GM21723 (cell line): ENCODE measurements at regions not wholly inside any gene's neighbourhood (a gene's known extent, or its start where the extent isn't known, plus 50 kb on each side); places are given as distances from the start of the nearest gene placed in this dataset.

Source experiments
- ATAC-seq: cut with Tn5 transposase; IDR thresholded peaks from one replicate; pipeline ENCODE4 v1.9.1; 2021; ENCODE audit warnings: mild to moderate bottlenecking, moderate library complexity; ENCODE audit not compliant: unreplicated experiment

DNA sequence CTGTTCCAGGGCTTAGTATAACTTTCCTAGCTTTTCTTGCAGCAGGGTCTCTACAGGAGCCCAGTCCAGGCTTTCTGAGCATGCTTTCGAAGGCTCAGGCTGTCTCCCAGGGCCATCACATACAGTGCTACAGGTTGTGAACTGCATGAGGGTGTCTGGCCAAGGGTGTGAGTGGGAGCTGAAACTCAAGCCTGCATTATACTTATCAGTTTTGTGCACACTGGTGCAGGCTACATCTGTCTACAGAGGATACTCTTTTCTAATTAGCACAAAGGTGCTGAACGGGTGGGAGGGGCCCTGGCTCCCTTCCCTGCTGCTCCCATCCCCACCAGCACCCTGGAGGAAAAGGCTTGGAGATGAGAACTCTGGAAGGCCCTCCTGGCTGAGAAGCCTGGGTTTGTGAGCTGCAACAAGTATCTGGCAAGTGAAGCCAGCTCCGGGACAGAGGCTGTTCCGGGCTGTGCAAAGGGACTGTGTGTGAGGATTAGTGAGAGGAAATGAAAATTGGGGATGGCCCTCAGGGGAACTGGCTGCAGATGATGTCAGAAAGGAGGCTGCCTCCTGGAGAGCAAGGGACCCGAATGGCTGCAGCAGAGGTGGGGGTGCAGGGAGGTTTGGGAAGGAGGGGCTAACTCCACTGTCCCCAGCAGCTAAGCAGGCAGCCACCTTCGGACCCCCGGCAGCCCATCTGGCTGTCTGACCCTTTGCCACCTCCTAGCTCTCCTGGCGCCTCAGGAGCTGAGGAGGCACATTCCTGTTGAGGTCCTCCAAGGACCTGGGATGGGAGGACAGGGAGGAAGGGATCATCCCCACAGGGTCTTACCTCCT, 68.5 kb downstream of the EFNB1 start:
- no peak for ATAC-seq

DNA sequence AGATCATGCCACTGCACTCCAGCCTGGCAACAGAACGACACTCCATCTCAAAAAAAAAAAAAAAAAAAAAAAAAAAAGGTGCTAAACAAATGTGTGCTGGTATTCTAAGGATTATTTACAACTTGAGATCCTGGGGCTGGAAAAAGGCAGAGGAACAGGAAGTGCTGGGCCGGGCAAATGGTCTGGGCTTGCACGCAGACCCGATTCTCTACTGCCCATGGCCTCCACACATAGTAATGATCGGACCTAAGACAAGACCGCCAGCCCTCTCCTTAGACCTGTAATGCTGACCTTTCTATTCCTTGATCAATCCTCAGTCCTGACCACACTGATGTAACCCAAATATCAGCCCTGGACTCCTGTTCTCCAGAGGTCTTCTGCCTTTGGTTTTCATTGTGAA, 67.8 kb downstream of the EFNB1 start:
- no peak for ATAC-seq

DNA sequence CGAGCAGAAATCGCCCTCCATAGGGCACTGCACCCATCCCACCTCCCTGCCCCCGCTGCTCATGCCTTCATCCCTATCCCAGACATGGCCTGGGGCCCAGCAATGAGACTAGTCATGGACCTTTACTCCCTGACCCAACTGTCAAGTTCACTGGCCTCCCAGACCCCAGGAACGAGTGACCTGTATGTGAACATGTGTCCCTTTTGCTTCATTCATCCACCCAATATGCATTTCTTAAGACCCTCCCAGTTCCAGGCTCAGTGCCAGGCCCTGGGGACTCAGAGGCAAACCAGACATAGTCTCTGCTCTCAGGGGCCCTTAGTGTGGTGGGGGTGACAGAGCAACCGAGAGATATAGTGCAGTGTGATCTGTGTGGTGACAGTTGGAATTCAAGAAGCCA, 67.0 kb downstream of the EFNB1 start:
- no peak for ATAC-seq

DNA sequence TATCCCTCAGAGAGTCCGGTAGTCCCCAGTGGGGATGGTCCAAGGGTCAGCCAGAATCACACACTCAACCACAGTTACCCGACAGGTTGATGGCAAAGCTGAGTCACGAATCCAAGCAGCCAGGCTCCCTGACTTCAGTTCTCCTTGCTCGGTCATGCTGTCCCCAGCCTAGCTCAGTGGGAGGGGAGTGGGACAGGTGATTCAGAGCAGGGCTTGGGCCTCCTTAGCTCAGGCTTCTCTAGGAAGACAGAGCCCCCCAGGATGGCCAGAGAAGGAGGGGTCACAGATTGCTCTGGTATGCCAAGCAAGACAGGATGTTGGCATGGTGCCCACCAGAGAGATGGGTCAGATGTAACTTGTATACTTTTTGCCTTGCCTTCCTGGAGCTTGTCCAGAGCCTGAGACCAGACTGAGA, 66.5 kb downstream of the EFNB1 start:
- no peak for ATAC-seq

GRCh38 chrX:68894513-68895340, 65.9 kb downstream of the EFNB1 start:
- ATAC-seq, result no peak

DNA sequence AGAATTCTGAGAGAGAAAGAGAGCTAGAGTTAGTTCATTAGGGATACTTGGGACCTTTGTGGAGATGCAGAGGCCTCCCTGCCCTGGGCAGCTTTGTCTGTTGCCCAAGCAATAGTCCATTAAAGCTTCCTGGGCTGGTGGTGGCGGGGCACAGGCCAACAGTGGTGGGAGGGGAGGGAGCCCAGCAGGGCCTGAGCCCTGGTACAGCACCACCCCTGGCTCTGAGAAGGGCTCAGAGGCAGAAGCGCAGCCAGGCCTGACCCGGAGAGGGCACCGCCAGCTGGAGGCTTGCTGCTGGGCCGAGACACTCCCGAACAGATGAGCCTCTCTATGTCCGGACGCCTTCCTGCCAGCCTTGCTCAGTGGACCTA, 65.3 kb downstream of the EFNB1 start:
- ATAC-seq, result no peak

- ATAC-seq, result no peak
Measured at GRCh38 chrX:68892651-68893050, 63.8 kb downstream of the EFNB1 start.

DNA sequence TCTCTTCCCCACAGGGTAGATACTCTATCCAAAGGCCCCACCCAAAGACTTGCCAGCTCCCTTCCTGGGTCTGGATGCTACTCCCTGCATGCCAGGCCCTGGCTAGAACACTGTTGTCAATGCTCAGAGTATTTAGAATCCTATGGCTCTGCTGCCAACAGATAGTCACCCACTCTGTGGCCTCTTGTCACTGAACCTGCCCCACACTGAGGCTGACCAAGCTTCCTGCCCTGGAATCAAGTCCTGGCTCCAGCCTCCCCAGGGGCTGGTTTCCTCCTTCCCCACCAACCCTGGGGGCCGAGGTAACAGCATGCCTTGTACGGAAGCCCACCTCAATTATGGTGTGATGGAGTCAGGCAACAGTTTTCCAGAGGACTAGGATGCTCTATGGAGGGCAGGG, 63.3 kb downstream of the EFNB1 start:
- ATAC-seq, result no peak
